NCI-H524 (cell line): ENCODE measurements at regions not wholly inside any gene's neighbourhood (a gene's known extent, or its start where the extent isn't known, plus 50 kb on each side); places are given as distances from the start of the nearest gene placed in this dataset.
A peak's percentile ranks its signal among the peaks of the same experiment; 100 is the strongest.
"Not testable (repeated sequence)": the region's sequence is repeated elsewhere in the genome, so short reads cannot be mapped to it uniquely, and the experiment has no call there.

Experiments
- DNase-seq, 2 experiments: peaks; one replicate each; lab custom pipeline; 2025; lab: John Stamatoyannopoulos, UW

GRCh38 chrX:122910697-122911096 lies 273.4 kb upstream of the GRIA3 start:
- no peak for DNase-seq

GRCh38 chrX:122913134-122913533 lies 270.9 kb upstream of the GRIA3 start:
- DNase-seq, result no peak

GRCh38 chrX:122913764-122914163 lies 270.3 kb upstream of the GRIA3 start:
- no peak for DNase-seq

DNA sequence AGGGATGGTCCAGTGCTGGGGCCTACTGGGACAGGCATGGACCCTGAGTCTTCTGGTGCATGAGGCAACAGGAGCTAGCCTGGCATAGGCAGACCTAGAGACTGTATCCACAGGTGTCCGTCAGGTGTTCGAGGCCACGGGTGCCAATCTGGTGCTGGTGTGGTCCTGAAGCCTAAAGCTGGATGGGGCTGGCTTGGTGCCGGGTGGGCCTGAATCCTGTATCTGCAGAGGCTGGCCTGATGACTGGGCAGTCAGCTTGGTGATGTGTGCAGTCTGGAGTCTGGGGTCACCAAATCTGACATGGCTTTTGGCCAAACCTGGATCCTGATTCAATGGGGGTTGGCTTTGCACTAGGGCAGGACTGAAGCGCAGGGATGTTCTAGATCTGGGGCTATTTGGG lies 269.8 kb upstream of the GRIA3 start:
- DNase-seq, result no peak

DNA sequence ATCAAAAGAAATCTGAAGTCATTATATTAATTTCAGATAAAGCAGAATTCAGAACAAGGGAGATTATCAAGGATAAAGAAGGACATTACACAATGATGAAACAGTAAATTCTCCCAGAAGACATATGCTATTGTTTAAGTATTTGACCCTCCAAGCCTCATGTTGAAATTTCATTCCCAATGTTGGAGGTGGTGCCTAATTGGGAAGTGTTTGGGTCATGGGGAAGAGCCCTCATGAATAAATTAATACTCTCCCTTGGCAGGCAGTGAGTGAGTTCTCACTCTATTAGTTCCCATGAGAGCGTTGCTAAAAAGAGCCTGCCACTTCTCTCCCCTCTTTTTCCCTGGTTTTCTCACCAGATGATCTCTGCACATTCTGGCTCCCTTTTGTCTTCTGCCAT lies 249.9 kb upstream of the GRIA3 start:
- no peak for DNase-seq

DNA sequence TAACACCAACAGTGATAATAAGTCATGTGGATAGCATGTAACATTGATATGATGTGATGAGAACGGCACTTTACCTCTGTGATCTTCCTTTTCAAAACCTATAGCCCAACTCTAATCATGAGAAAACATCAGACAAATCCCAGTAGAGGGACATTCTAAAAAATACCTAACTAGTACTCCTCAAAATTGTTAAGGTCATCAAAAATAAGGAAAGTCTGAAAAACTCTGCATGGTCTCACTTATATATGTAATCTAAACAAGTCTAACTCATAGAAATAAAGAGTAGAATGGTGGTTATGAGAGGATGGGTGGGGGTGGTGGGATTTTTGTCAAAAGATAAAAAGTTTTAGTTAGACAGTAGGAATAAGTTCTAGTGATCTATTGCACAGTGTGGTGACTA lies 243.9 kb upstream of the GRIA3 start:
- DNase-seq, result no peak

DNA sequence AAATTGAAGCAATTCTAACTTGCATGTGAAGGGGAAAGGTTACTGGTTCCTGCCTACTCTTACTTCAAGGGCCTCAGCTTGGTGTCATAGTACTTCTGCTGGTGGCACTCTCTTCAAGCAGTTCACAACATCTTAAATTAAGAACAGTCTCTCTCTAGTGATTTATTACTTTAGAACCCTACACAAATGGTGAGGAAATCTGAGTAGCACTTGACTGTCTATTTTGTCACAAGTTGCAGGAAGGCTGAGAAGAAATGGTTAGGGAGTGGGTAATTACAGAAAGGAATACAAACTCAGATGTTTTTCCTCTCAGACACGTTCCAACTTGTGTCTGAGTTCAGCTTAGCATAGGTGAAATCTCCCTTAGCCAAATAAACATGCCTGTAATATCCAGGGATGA lies 242.3 kb upstream of the GRIA3 start:
- peak in 1 of 2 experiments; percentile 36 for DNase-seq

DNA sequence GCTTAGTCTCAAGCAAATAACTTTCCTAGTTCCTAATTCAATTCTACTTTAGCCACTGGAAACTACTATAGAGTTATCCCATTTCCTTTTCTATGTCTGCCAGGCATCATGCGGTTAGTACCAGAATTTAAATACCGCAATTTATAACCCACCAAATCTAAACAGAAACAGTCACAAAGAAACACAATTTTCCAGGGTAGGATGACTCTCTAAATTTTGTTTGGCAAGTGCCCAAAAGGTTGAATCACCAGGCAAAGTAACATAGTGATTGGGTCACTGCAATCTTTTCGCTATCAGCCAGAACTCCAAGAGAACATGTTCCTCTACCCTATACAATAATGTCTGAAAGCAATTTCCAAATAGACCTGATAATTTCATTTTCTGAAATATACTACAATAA lies 240.2 kb upstream of the GRIA3 start:
- DNase-seq, result no peak

GRCh38 chrX:122945328-122945727 lies 238.8 kb upstream of the GRIA3 start:
- DNase-seq, result no peak

- no peak for DNase-seq
Observed at GRCh38 chrX:122972604-122973003, 211.5 kb upstream of the GRIA3 start.

DNA sequence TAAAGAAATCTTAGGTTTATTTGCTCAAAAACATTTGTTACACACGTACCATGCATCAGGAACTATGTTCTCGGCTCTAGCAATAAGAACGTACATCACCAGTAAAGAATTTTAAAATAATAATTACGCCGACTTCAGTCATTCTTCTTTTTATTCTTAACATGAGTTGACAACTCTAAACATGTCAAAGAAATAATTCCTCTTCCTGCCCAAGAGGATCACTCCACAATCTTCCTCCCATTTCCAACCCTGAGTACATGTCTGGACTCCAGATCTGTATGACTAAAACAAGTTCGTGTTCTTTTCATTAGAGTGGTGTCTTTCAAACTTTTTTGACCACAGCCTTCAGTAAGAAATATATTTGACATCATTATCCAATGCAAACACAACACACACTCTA lies 201.6 kb upstream of the GRIA3 start:
- DNase-seq, result no peak

GRCh38 chrX:123002844-123003243 lies 181.2 kb upstream of the GRIA3 start:
- DNase-seq, result not testable (repeated sequence)

DNA sequence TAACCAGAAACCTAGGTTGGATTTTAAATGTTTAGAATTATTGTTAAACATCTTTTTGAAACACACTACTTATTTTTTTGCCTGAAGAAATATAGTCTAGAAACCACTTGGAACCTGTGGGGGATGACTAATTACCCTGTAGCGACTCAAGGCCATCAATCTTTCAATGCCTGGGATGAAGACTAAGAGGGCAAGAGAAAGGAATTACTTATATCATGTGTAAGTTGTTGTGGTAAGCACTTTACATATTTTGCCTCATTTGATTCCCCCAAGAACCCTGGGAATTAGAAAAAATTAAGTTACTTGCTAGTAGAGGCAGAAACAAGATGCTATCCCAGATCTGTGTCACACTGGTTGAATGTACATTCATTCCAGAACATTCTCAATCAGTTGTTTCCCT lies 170.9 kb upstream of the GRIA3 start:
- no peak for DNase-seq

DNA sequence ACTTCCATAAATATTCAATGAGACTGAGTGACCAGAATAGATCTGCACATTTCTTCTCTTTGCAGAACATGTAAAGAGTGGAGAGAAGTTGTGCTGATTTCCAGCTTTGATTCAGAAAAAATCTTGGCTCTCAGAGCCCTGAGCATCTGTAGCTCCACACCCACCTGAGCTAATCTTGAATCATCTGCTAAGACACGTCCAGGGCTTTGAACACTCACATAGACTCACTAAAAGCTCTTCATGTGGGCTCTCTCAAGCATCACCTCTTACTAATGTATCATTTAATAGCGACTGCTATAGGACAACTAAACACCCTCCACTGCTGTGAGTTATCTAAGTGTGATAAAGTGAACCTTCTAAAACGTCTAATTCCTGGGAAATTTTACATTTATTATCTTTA lies 147.7 kb upstream of the GRIA3 start:
- no peak for DNase-seq

- no peak for DNase-seq
Observed at GRCh38 chrX:123049071-123049625, 134.9 kb upstream of the GRIA3 start.

GRCh38 chrX:123060986-123061385 lies 123.1 kb upstream of the GRIA3 start:
- DNase-seq, result no peak

GRCh38 chrX:123064053-123064452 lies 120.0 kb upstream of the GRIA3 start:
- DNase-seq, result no peak

DNA sequence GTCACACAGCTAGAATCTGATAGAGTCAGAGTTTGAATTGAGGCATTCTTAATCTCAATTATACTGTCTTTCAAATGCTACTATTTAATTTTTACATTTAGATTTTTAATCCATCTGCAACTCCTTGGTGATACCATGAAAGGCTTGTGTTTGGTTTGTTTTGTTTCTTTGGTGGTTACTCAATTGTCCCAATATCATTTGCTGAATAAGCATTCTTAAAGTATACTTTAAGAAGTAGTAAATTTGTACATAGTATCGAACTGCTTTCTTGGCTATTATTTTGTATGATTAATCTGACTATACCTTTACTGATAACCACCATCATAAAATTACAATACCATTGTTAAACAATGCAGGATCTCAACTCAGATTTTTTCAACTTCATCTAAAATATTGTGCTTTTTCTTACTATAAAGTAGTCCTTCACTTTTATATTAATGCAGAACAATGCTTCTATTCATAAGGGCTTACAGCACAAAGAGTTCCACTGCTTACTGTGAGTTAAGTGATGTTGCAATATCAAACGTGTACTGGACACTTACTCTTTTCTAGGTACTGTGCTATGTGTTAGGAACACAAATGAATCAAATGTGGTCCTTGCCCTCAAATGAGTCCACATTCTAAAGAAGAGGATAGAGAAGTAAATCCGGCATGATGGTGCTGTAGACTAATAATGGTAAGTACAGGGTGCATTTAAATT lies 111.2 kb upstream of the GRIA3 start:
- no peak for DNase-seq

GRCh38 chrX:123075947-123076561 lies 108.0 kb upstream of the GRIA3 start:
- no peak for DNase-seq

- DNase-seq, result no peak
Observed at GRCh38 chrX:123077631-123078030, 106.4 kb upstream of the GRIA3 start.

GRCh38 chrX:123080065-123080464 lies 104.0 kb upstream of the GRIA3 start:
- no peak for DNase-seq

- no peak for DNase-seq
Observed at GRCh38 chrX:123081776-123082175, 102.3 kb upstream of the GRIA3 start.

DNA sequence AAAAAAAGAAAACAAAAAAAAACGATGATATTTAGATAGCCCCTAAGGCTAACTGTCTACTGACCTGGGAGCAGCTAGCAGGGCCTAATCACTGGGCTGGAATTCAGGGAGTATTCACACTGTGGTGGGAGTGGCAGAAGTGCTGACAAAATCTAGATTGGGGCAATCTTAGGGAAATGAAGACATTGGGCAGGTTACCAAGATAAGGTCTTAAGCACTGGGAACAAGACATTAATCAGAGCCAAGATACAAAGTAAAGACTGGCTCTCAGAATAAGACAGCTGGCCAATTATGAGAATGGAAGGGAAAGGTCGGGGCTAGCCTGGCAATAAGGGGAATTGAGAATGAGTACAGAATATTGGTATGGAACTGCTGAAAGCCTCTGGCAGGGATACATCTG lies 100.2 kb upstream of the GRIA3 start:
- no peak for DNase-seq

DNA sequence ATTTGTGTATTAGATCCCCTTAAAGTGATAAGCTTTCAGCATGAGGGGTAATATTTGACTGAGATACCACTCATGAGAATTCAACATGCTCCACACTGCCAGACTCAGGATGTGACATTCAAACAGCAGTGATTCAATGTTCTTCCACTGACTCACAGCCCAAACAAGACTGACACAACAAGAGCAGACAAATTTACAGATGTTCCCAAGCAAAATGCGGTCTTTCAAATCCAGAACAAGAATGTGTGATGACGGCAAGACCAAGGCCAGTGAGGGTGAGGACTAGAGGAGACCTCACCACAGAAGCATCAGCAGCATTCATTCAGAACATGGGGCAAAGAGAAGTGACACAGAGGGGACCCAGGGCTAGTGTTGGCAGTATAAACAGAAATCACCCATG lies 99.3 kb upstream of the GRIA3 start:
- DNase-seq, result no peak
